Breast epithelium (tissue), 3 donors: ENCODE measurements at regions not wholly inside any gene's neighbourhood (a gene's known extent, or its start where the extent isn't known, plus 50 kb on each side); places are given as distances from the start of the nearest gene placed in this dataset.

Source experiments
- CTCF ChIP-seq, 3 donors: fragments of 450-650 bp; IDR thresholded peaks; one replicate each; pipeline ENCODE4 v1.5.1; 2016 to 2017; ENCODE audit warnings: antibody characterized with exemption in 3 of 3, mild to moderate bottlenecking in 3 of 3, moderate library complexity in 3 of 3
- POLR2A ChIP-seq: fragments of 450-650 bp; IDR thresholded peaks from one replicate; pipeline ENCODE4 v1.6.1; 2016; ENCODE audit warnings: antibody characterized with exemption, mild to moderate bottlenecking, moderate library complexity
- POLR2AphosphoS5 ChIP-seq, 3 donors: sonication (generic); formaldehyde crosslinking; IDR thresholded peaks; one replicate each; pipeline ENCODE4 v1.6.1; 2017; ENCODE audit warnings: antibody characterized with exemption in 3 of 3

GRCh38 chr4:158397781-158398180 lies 123.9 kb upstream of the RXFP1 start:
- TF ChIP-seq POLR2AphosphoS5 (IDR thresholded peaks at IDR 0.05) (no peak), CTCF (IDR thresholded peaks at IDR 0.05) (no peak), POLR2A (no peak)
